ENCODE measurements at regions not wholly inside any gene's neighbourhood (a gene's known extent, or its start where the extent isn't known, plus 50 kb on each side); places are given as distances from the start of the nearest gene placed in this dataset.

DNA sequence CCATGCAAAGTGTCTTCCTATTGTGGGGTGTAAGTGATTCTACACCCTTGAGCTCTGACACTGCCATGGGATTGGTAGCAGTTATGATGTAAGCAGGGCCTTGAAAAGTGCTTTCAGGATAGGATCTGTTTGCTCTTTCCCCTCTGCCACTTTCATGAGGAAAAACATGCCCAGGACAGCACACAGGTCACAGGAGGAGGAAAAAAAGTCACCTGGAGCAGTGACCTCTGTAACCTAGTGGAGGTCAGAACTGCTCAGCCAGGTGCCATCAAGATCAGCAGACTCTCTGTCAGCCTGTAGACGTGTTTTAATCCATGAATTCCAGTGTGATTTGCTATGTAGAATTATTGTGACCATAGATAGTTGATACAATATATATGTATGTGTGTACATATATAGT lies 92.7 kb upstream of the BMP2 start:
- TF ChIP-seq, protein P1, sequence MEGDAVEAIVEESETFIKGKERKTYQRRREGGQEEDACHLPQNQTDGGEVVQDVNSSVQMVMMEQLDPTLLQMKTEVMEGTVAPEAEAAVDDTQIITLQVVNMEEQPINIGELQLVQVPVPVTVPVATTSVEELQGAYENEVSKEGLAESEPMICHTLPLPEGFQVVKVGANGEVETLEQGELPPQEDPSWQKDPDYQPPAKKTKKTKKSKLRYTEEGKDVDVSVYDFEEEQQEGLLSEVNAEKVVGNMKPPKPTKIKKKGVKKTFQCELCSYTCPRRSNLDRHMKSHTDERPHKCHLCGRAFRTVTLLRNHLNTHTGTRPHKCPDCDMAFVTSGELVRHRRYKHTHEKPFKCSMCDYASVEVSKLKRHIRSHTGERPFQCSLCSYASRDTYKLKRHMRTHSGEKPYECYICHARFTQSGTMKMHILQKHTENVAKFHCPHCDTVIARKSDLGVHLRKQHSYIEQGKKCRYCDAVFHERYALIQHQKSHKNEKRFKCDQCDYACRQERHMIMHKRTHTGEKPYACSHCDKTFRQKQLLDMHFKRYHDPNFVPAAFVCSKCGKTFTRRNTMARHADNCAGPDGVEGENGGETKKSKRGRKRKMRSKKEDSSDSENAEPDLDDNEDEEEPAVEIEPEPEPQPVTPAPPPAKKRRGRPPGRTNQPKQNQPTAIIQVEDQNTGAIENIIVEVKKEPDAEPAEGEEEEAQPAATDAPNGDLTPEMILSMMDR (IDR thresholded peaks at IDR 0.05; ENCODE audit: insufficient read depth, low read length, poor library complexity, severe bottlenecking): no peak

DNA sequence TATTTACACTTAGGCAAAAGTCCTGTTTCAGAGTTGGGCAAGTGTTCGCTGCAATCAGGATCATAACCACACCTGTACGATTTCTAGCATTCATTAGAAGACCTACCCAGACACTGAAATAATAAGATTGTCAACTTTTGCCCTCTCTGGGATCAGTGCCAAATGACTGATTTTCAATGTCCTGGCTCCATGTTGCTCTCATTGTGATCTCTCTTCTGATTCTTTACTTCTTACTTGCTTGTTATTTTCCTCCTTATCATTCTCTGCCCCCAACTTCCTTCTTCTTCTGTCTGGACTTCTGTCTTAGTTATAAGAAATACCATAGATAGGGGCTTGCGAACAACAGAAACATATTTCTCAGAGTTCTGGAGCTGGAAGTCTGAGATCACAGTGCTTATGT lies 94.4 kb upstream of the BMP2 start:
- Histone ChIP-seq H3K36me3 (ENCODE audit: control insufficient read depth, insufficient read depth, low read length) (no peaks in the 10 kb centered on the region), H3K4me3 (replicated peaks; ENCODE audit: low read depth, low read length) (no peak overlapping the region), H3K27me3 (replicated peaks; ENCODE audit: control insufficient read depth, insufficient read depth, low read length) (no peaks in the 10 kb centered on the region)
- TF ChIP-seq, protein P1 (IDR thresholded peaks at IDR 0.05; ENCODE audit: insufficient read depth, low read length, poor library complexity, severe bottlenecking): no peak
- no peak for DNase-seq (ENCODE audit: extremely low read depth, insufficient read length)

More for the DNA sequence above, 92.7 kb upstream of the BMP2 start:
- DNase-seq (ENCODE audit: extremely low read depth, insufficient read length): no peak
- H3K36me3 ChIP-seq (ENCODE audit: control insufficient read depth, insufficient read depth, low read length): no peaks in the 10 kb centered on the region
- H3K4me3 ChIP-seq (replicated peaks; ENCODE audit: low read depth, low read length): no peak overlapping the region
- H3K27me3 ChIP-seq (replicated peaks; ENCODE audit: control insufficient read depth, insufficient read depth, low read length): no peaks in the 10 kb centered on the region

DNA sequence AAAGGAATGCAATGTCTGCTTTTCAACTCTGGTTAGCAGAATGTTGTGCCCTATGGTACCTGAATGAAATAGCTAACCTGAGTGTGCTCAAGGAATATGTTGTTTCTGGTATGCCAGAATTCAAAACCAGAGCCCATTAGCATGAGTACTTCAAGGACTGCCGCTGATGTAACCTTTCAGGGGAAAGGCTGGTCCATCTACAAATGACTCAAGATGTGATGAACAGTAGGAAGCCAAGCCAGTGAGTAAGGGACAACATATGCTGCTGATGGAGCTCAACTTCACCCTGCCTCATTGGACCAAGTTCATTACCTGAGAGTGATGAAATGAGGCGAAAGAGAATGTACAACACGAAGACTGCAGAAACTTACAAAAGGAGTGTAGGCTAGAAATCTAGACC lies 95.7 kb upstream of the BMP2 start:
- Histone ChIP-seq H3K4me3 (replicated peaks; ENCODE audit: low read depth, low read length) (no peak overlapping the region), H3K27me3 (replicated peaks; ENCODE audit: control insufficient read depth, insufficient read depth, low read length) (no peaks in the 10 kb centered on the region), H3K36me3 (ENCODE audit: control insufficient read depth, insufficient read depth, low read length) (no peaks in the 10 kb centered on the region)
- DNase-seq (ENCODE audit: extremely low read depth, insufficient read length): no peak
- TF ChIP-seq, protein P1 (IDR thresholded peaks at IDR 0.05; ENCODE audit: insufficient read depth, low read length, poor library complexity, severe bottlenecking): no peak

DNA sequence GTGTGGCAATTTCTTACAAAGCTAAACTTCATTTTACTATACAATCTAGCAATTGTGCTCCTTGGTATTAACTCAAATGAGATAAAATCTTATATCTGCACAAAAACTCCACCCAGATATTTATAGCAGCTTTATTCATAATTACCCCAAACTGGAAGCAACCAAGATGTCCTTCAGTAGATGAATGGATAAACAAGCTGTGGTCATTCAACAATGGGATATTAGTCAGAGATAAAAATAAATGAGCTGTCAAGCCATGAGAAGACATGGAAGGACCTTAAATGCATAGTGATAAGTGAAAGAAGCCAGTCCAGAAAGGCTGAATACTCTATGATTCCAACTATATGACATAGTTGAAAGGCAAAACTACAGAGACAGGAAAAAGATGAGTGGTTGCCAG lies 98.9 kb upstream of the BMP2 start:
- TF ChIP-seq, protein P1 (IDR thresholded peaks at IDR 0.05; ENCODE audit: insufficient read depth, low read length, poor library complexity, severe bottlenecking): no peak
- no peaks in the 10 kb centered on the region for H3K27me3 ChIP-seq (replicated peaks; ENCODE audit: control insufficient read depth, insufficient read depth, low read length)

DNA sequence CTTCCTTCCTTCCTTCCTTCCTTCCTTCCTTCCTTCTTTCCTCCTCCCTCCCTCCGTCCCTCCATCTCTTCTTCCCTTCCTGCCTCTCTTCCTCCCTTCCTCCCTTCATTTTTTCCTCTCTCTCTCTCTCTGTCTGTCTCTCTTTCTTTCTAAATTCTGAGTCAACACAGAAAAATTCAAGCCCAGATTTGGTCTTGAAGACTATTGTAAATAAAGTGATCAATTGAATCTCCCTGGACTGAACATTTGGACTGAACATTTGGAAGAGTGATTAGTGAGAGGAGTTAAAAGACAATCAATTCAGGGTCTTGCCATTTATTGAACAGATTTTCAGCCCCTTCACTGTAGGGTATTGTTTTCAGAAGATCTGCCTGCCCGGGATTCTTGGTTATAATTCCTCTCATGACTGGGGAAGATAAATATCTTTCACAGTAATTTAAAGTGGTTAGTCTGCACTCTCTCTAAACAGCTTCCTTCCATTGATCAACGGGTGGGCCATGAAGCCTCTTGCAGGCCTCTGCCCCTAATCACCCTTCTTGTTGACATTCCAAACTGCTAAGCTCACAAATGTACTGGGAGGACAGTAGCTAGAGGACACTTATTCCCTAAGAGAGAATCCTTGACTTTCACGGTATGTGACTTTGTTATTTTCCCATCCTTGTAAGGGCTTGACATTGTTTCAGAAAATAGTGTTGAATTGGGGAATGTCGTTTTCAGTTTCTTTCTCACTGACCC lies 101.7 kb upstream of the BMP2 start:
- no peak for DNase-seq (ENCODE audit: extremely low read depth, insufficient read length)
- TF ChIP-seq, protein P1 (IDR thresholded peaks at IDR 0.05; ENCODE audit: insufficient read depth, low read length, poor library complexity, severe bottlenecking): no peak
- H3K36me3 ChIP-seq (ENCODE audit: control insufficient read depth, insufficient read depth, low read length): no peaks in the 10 kb centered on the region
- no peak overlapping the region for H3K4me3 ChIP-seq (replicated peaks; ENCODE audit: low read depth, low read length)
- H3K27me3 ChIP-seq (replicated peaks; ENCODE audit: control insufficient read depth, insufficient read depth, low read length): no peaks in the 10 kb centered on the region

More for the DNA sequence above, 98.9 kb upstream of the BMP2 start:
- DNase-seq (ENCODE audit: extremely low read depth, insufficient read length): no peak
- Histone ChIP-seq H3K36me3 (ENCODE audit: control insufficient read depth, insufficient read depth, low read length) (no peaks in the 10 kb centered on the region), H3K4me3 (replicated peaks; ENCODE audit: low read depth, low read length) (no peak overlapping the region)

Measured in GM06990 (cell line).